H1 (cell line): ENCODE measurements at regions not wholly inside any gene's neighbourhood (a gene's known extent, or its start where the extent isn't known, plus 50 kb on each side); places are given as distances from the start of the nearest gene placed in this dataset.

Experiments used
- CTCF ChIA-PET: fragments of 300-600 bp; sonication (Branson Sonifier 250); formaldehyde crosslinking; loops from one replicate; lab custom pipeline; 2021; ENCODE audit not compliant: partially characterized antibody; lab: Charles Lee
- POLR2A ChIA-PET: fragments of 300-600 bp; sonication (Branson Sonifier 250); formaldehyde crosslinking; loops from one replicate; lab custom pipeline; 2021; ENCODE audit warnings: inconsistent platforms; ENCODE audit not compliant: partially characterized antibody; lab: Charles Lee
- DNase-seq, 2 experiments: peaks; one replicate each; pipeline versions ENCODE4 v3.0.0 to v3.0.0-alpha.2; 2010 to 2022; ENCODE audit warnings: low spot score in 2 of 2, low read depth in 1 of 2, mixed read lengths in 1 of 2
- FAIRE-seq: peaks from 2 replicates; lab custom pipeline; 2011; peaks lifted over from hg19 to GRCh38; lab: Jason Lieb, UNC
- H2AFZ ChIP-seq: 2 replicates; pipeline ENCODE4 v1.8.1; 2012; ENCODE audit warnings: low read length, inconsistent platforms
- H2AK5ac ChIP-seq: 2 replicates; pipeline ENCODE4 v1.6.1; 2013; ENCODE audit warnings: low read depth, low read length
- H2BK120ac ChIP-seq: replicated peaks from 2 replicates; pipeline ENCODE3; 2013; ENCODE audit warnings: low read depth, low read length, inconsistent platforms
- H2BK12ac ChIP-seq: 2 replicates; pipeline ENCODE4 v1.6.1; 2013; ENCODE audit warnings: low read depth, low read length
- H2BK15ac ChIP-seq: 2 replicates; pipeline ENCODE4 v1.6.1; 2013; ENCODE audit warnings: low read length
- H2BK20ac ChIP-seq: 2 replicates; pipeline ENCODE4 v1.6.1; 2013; ENCODE audit warnings: low read length
- H2BK5ac ChIP-seq: 2 replicates; pipeline ENCODE4 v1.6.1; 2013; ENCODE audit warnings: low read depth, low read length
- H3K14ac ChIP-seq: 2 replicates; pipeline ENCODE4 v1.6.1; 2013; ENCODE audit warnings: inconsistent platforms; ENCODE audit not compliant: insufficient read length
- H3K18ac ChIP-seq: 2 replicates; pipeline ENCODE4 v1.6.1; 2013; ENCODE audit warnings: low read length; ENCODE audit errors: extremely low read depth
- H3K23ac ChIP-seq: 2 replicates; pipeline ENCODE4 v1.6.1; 2013; ENCODE audit warnings: inconsistent platforms; ENCODE audit not compliant: insufficient read length
- H3K23me2 ChIP-seq: 2 replicates; pipeline ENCODE4 v1.6.1; 2013; ENCODE audit warnings: low read depth, low read length
- H3K27ac ChIP-seq: 2 replicates; pipeline ENCODE4 v1.6.1; 2011; ENCODE audit warnings: low read depth, low read length, inconsistent platforms
- H3K27me3 ChIP-seq, 4 experiments: replicated peaks in 1 of 4; 1 replicate in 1 of 4; 2 replicates in 3 of 4; pipeline versions ENCODE4 v1.6.1 to v1.8.1; 2011 to 2013; ENCODE audit warnings: low read length in 3 of 4, mild to moderate bottlenecking in 3 of 4, inconsistent platforms in 2 of 4, mixed read lengths in 2 of 4, moderate library complexity in 1 of 4; ENCODE audit not compliant: control insufficient read depth in 3 of 4, insufficient read depth in 3 of 4; ENCODE audit errors: extremely low read depth in 1 of 4
- H3K36me3 ChIP-seq, 4 experiments: 2 replicates each; pipeline versions ENCODE4 v1.6.1 to v1.8.1; 2011 to 2013; ENCODE audit warnings: mild to moderate bottlenecking in 4 of 4, low read length in 3 of 4, moderate library complexity in 2 of 4, control low read depth in 1 of 4, inconsistent platforms in 1 of 4; ENCODE audit not compliant: insufficient read depth in 4 of 4, control insufficient read depth in 2 of 4
- H3K4ac ChIP-seq: replicated peaks from 2 replicates; pipeline ENCODE3; 2013; ENCODE audit warnings: low read length, low read depth, mixed read lengths, inconsistent platforms; ENCODE audit not compliant: insufficient read length
- H3K4me1 ChIP-seq, 4 experiments: replicated peaks in 1 of 4; 1 replicate in 1 of 4; 2 replicates in 3 of 4; pipeline versions ENCODE4 v1.6.1 to v1.8.1; 2011 to 2013; ENCODE audit warnings: low read length in 3 of 4, inconsistent platforms in 2 of 4, mixed read lengths in 1 of 4; ENCODE audit not compliant: insufficient read depth in 4 of 4, control insufficient read depth in 3 of 4
- H3K4me2 ChIP-seq, 2 experiments: 2 replicates each; pipeline versions ENCODE4 v1.6.1 to v1.8.1; 2011 to 2013; ENCODE audit warnings: low read depth in 2 of 2, low read length in 2 of 2, control low read depth in 1 of 2, inconsistent platforms in 1 of 2, mild to moderate bottlenecking in 1 of 2; ENCODE audit not compliant: insufficient read depth in 1 of 2
- H3K4me3 ChIP-seq, 4 experiments: fragments of 200-600, 300-600 bp in 1 of 4; sonication (generic), shearing (Covaris generic), sonication (Bioruptor Twin) in 1 of 4; 2 replicates each; pipeline versions ENCODE4 v1.5.1 to v1.8.1; 2011 to 2016; ENCODE audit warnings: low read length in 4 of 4, low read depth in 3 of 4, control low read depth in 2 of 4, inconsistent platforms in 2 of 4, mild to moderate bottlenecking in 2 of 4, mixed read lengths in 1 of 4, moderate library complexity in 1 of 4; ENCODE audit not compliant: insufficient read depth in 2 of 4; ENCODE audit errors: extremely low read depth in 1 of 4
- H3K56ac ChIP-seq: replicated peaks from 2 replicates; pipeline ENCODE3; 2013; ENCODE audit warnings: low read depth, mild to moderate bottlenecking, mixed read lengths, low read length, inconsistent platforms; ENCODE audit not compliant: insufficient read length
- H3K79me1 ChIP-seq: 2 replicates; pipeline ENCODE4 v1.6.1; 2013; ENCODE audit warnings: low read depth, low read length, control low read depth
- H3K79me2 ChIP-seq, 2 experiments: 2 replicates each; pipeline versions ENCODE4 v1.6.1 to v1.8.1; 2012 to 2013; ENCODE audit warnings: low read length in 2 of 2, mild to moderate bottlenecking in 2 of 2, inconsistent platforms in 1 of 2; ENCODE audit not compliant: insufficient read depth in 2 of 2, control insufficient read depth in 1 of 2
- H3K9ac ChIP-seq, 4 experiments: replicated peaks in 1 of 4; 1 replicate in 1 of 4; 2 replicates in 3 of 4; pipeline versions ENCODE4 v1.6.1 to v1.8.1; 2011 to 2013; ENCODE audit warnings: low read depth in 3 of 4, low read length in 3 of 4, control low read depth in 2 of 4, mild to moderate bottlenecking in 2 of 4, moderate library complexity in 2 of 4, inconsistent platforms in 1 of 4; ENCODE audit errors: extremely low read depth in 1 of 4
- H3K9me3 ChIP-seq, 2 experiments: 2 replicates each; pipeline versions ENCODE4 v1.6.1 to v1.8.1; 2012 to 2013; ENCODE audit warnings: mild to moderate bottlenecking in 2 of 2, moderate library complexity in 2 of 2, control low read depth in 1 of 2, inconsistent platforms in 1 of 2, low read depth in 1 of 2, low read length in 1 of 2, mixed read lengths in 1 of 2; ENCODE audit not compliant: insufficient read depth in 2 of 2
- H4K20me1 ChIP-seq, 2 experiments: replicated peaks in 1 of 2; 2 replicates each; pipeline versions ENCODE3 to v1.8.1; 2011 to 2013; ENCODE audit warnings: inconsistent platforms in 2 of 2, low read length in 2 of 2, mild to moderate bottlenecking in 1 of 2; ENCODE audit not compliant: insufficient read depth in 2 of 2, control insufficient read depth in 1 of 2
- H4K5ac ChIP-seq: 2 replicates; pipeline ENCODE4 v1.6.1; 2013; ENCODE audit warnings: low read length, low read depth, mixed read lengths, inconsistent platforms; ENCODE audit not compliant: insufficient read length
- H4K8ac ChIP-seq: 2 replicates; pipeline ENCODE4 v1.8.0; 2013; ENCODE audit warnings: mild to moderate bottlenecking, moderate library complexity, low read length, inconsistent platforms; ENCODE audit not compliant: insufficient read depth; ENCODE audit errors: extremely low read depth
- H4K91ac ChIP-seq: replicated peaks from 2 replicates; pipeline ENCODE3; 2013; ENCODE audit warnings: low read length, mixed read lengths, inconsistent platforms; ENCODE audit not compliant: insufficient read length
- ASH2L ChIP-seq: fragments of 200-600, 300-600 bp; sonication (generic); IDR thresholded peaks from one replicate; pipeline ENCODE4 v1.7.1; 2017; ENCODE audit warnings: low read length
- BCL11A ChIP-seq, 2 experiments: IDR thresholded peaks; one replicate each; pipeline ENCODE4 v1.6.1; 2011; ENCODE audit warnings: low read depth in 2 of 2, low read length in 2 of 2, mild to moderate bottlenecking in 2 of 2
- GABPA ChIP-seq: IDR thresholded peaks from 2 replicates; pipeline ENCODE4 v1.6.1; 2011; ENCODE audit warnings: mild to moderate bottlenecking, low read length, moderate library complexity, borderline replicate concordance; ENCODE audit not compliant: insufficient read depth
- HDAC2 ChIP-seq, 2 experiments: fragments of 300-600 bp in 1 of 2; sonication (generic) in 1 of 2; IDR thresholded peaks; 2 replicates each; pipeline ENCODE4 v1.6.1; 2011 to 2012; ENCODE audit warnings: low read depth in 2 of 2, low read length in 2 of 2, mild to moderate bottlenecking in 2 of 2, moderate library complexity in 2 of 2, borderline replicate concordance in 1 of 2, inconsistent platforms in 1 of 2
- MAFK ChIP-seq: IDR thresholded peaks from 2 replicates; pipeline ENCODE4 v1.6.1; 2012; ENCODE audit warnings: low read depth, mild to moderate bottlenecking, improper control_type of control experiment, low read length
- POLR2AphosphoS5 ChIP-seq: IDR thresholded peaks from 2 replicates; pipeline ENCODE4 v1.6.1; 2011; ENCODE audit warnings: low read depth, low read length
- RNF2 ChIP-seq: fragments of 200-900, 300-1000 bp; sonication (generic); IDR thresholded peaks from 2 replicates; pipeline ENCODE4 v1.7.1; 2016; ENCODE audit warnings: borderline replicate concordance, low read depth, mild to moderate bottlenecking, antibody characterized with exemption, low read length; ENCODE audit not compliant: poor library complexity, severe bottlenecking; ENCODE audit errors: missing control alignments
- SIX5 ChIP-seq: IDR thresholded peaks from 2 replicates; pipeline ENCODE4 v1.6.1; 2011; ENCODE audit warnings: mild to moderate bottlenecking, low read depth, low read length
- SP4 ChIP-seq: IDR thresholded peaks from 2 replicates; pipeline ENCODE4 v1.6.1; 2012; ENCODE audit warnings: low read length, inconsistent platforms

GRCh38 chr4:18813055-18813454 lies 791.5 kb upstream of the LCORL start:
- FAIRE-seq, result no peak
- H3K4me3 ChIP-seq, result no peak overlapping the region
- CTCF ChIA-PET, result no interaction called here

More at GRCh38 chr4:18813055-18813454, 791.5 kb upstream of the LCORL start:
- Histone ChIP-seq H3K27me3 (no peaks in the 10 kb centered on the region), H3K23me2 (no peaks in the 10 kb centered on the region), H3K4me2 (no peak overlapping the region), H4K20me1 (no peaks in the 10 kb centered on the region), H2BK20ac (no peak overlapping the region), H4K91ac (no peak overlapping the region), H4K5ac (no peak overlapping the region), H2BK12ac (no peak overlapping the region), H2AFZ (no peak overlapping the region), H4K8ac (no peak overlapping the region), H3K79me2 (no peaks in the 10 kb centered on the region), H3K56ac (no peak overlapping the region), H3K27ac (no peak overlapping the region), H2AK5ac (no peak overlapping the region), H2BK120ac (no peak overlapping the region), H2BK15ac (no peak overlapping the region), H3K4me1 (no peaks in the 10 kb centered on the region)
- POLR2A ChIA-PET, result no interaction called here
- DNase-seq, result no peak
- TF ChIP-seq ASH2L (no peak), POLR2AphosphoS5 (no peak), SP4 (no peak), HDAC2 (IDR thresholded peaks at IDR 0.05; ENCODE audit: borderline replicate concordance in 1 of 2, low read depth in 2 of 2, low read length in 2 of 2) (no peak), GABPA (no peak), BCL11A (IDR thresholded peaks at IDR 0.05; ENCODE audit: low read depth in 2 of 2, low read length in 2 of 2) (no peak), RNF2 (no peak), SIX5 (no peak), MAFK (no peak)
- TF ChIP-seq, all 59 proteins: peak for 0
- Histone ChIP-seq H3K9me3 (peaks cover 8 to 19% of the 10 kb centered on the region in 2 experiments), H3K18ac (no peak overlapping the region), H3K9ac (no peak overlapping the region), H3K4ac (no peak overlapping the region), H3K14ac (no peak overlapping the region), H3K23ac (no peak overlapping the region), H3K79me1 (no peaks in the 10 kb centered on the region), H3K36me3 (peaks cover 0 to 5% (median 0%) of the 10 kb centered on the region in 4 experiments; a peak in 1 of 8 replicates), H2BK5ac (no peak overlapping the region)
